NOMO-1 treated with dmso at 0.1 percent for 144 hours (cell line): ENCODE measurements at regions not wholly inside any gene's neighbourhood (a gene's known extent, or its start where the extent isn't known, plus 50 kb on each side); places are given as distances from the start of the nearest gene placed in this dataset.
"Not testable (repeated sequence)": the region's sequence is repeated elsewhere in the genome, so short reads cannot be mapped to it uniquely, and the experiment has no call there.

Source experiments
- DNase-seq: peaks from one replicate; lab custom pipeline; 2025; ENCODE audit not compliant: unreplicated experiment; lab: John Stamatoyannopoulos, UW

- not testable (repeated sequence) for DNase-seq
These were observed 68.1 kb downstream of the GOLGA6L6 start for GRCh38 chr15:20473465-20473864.

- DNase-seq: not testable (repeated sequence)
These were observed 68.6 kb downstream of the GOLGA6L6 start for GRCh38 chr15:20472983-20473382.

- DNase-seq: not testable (repeated sequence)
These were observed 70.8 kb downstream of the GOLGA6L6 start for GRCh38 chr15:20470810-20471209.

GRCh38 chr15:20441138-20441537, 100.5 kb downstream of the GOLGA6L6 start:
- not testable (repeated sequence) for DNase-seq

- DNase-seq: not testable (repeated sequence)
These were observed 101.2 kb downstream of the GOLGA6L6 start for GRCh38 chr15:20440390-20440789.

- DNase-seq: not testable (repeated sequence)
These were observed 102.5 kb downstream of the GOLGA6L6 start for GRCh38 chr15:20439111-20439510.

GRCh38 chr15:20438255-20438654, 103.3 kb downstream of the GOLGA6L6 start:
- DNase-seq: not testable (repeated sequence)

GRCh38 chr15:20433468-20433867, 108.1 kb downstream of the GOLGA6L6 start:
- not testable (repeated sequence) for DNase-seq

- DNase-seq: not testable (repeated sequence)
These were observed 111.1 kb downstream of the GOLGA6L6 start for GRCh38 chr15:20430495-20430894.

GRCh38 chr15:20420710-20421109, 120.9 kb downstream of the GOLGA6L6 start:
- not testable (repeated sequence) for DNase-seq

- not testable (repeated sequence) for DNase-seq
These were observed 125.0 kb downstream of the GOLGA6L6 start for GRCh38 chr15:20416618-20417017.

- not testable (repeated sequence) for DNase-seq
These were observed 131.9 kb downstream of the GOLGA6L6 start for GRCh38 chr15:20409667-20410198.

GRCh38 chr15:20409247-20409646, 132.4 kb downstream of the GOLGA6L6 start:
- DNase-seq: no peak

- no peak for DNase-seq
These were observed 134.0 kb downstream of the GOLGA6L6 start for GRCh38 chr15:20407553-20407952.

GRCh38 chr15:20404571-20404970, 137.0 kb downstream of the GOLGA6L6 start:
- not testable (repeated sequence) for DNase-seq

GRCh38 chr15:20402586-20402985, 139.0 kb downstream of the GOLGA6L6 start:
- not testable (repeated sequence) for DNase-seq

GRCh38 chr15:20401058-20401457, 140.5 kb downstream of the GOLGA6L6 start:
- not testable (repeated sequence) for DNase-seq

- DNase-seq: not testable (repeated sequence)
These were observed 142.9 kb downstream of the GOLGA6L6 start for GRCh38 chr15:20398680-20399079.

- DNase-seq: not testable (repeated sequence)
These were observed 153.4 kb downstream of the GOLGA6L6 start for GRCh38 chr15:20388161-20388560.

GRCh38 chr15:20386198-20386597, 155.4 kb downstream of the GOLGA6L6 start:
- no peak for DNase-seq

GRCh38 chr15:20380199-20380598, 161.4 kb downstream of the GOLGA6L6 start:
- not testable (repeated sequence) for DNase-seq

GRCh38 chr15:20376872-20377271, 164.7 kb downstream of the GOLGA6L6 start:
- no peak for DNase-seq

GRCh38 chr15:20372416-20372815, 169.2 kb downstream of the GOLGA6L6 start:
- DNase-seq: not testable (repeated sequence)
